NCI-H146 (cell line): ENCODE measurements at regions not wholly inside any gene's neighbourhood (a gene's known extent, or its start where the extent isn't known, plus 50 kb on each side); places are given as distances from the start of the nearest gene placed in this dataset.
"Not testable (repeated sequence)": the region's sequence is repeated elsewhere in the genome, so short reads cannot be mapped to it uniquely, and the experiment has no call there.

Source experiments
- DNase-seq: peaks from one replicate; lab custom pipeline; 2025; lab: John Stamatoyannopoulos, UW

DNA sequence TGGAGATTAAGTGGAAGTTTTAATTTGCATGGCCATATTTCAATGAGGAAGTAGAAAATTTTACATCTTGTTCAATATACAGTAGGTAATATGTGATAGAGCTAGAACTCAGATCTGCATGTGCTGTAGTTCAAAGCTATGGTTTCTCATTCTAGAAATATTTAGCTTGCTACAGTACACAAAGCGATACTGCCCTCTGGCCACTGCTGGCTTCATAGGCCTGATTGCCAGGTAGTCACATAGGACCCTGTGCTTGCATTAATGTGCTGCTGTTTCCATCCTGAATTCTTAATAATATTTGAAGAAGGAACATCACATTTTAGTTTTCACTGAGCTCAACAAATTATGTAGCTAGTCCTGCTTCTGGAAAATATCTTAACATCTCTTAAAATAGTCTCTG, 87.0 kb downstream of the PLSCR2 start:
- DNase-seq: no peak

DNA sequence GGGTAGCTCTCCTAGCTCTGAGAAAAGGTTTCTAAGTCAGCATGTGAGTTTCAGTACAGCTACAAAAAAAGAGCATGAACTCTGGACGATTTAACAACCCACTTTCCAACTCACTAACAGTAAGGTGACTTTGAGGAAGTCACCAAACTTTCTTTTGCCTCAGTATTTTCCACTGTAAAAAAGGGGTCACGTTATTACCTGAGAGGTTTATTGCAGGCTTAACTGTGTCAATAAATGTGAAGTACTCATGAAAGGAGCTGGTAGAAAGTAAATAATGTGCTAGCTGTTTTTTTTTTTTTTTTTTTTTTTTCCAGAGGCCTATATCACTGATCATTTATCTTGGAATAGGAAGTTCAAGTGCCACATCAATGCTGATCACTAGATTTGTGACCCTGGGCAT, 89.3 kb downstream of the PLSCR2 start:
- no peak for DNase-seq

DNA sequence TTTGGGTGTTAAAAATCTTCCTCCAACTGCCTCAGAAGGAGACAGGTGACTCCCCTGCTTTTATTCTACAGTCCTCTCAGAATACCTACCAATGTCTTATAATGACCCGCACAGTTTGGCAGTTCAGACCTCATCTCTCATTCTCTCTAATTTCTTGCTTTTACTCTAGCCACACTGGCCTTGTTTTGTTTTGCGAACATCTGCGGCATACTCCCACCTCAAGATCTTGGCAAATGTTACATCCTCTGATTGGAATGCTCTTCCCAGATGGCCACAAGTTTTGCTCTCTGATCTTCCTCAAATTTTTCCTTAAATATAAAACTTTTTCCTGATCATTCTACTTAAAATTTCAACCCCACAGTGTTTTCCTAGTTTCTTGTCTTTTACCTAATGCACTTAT, 94.1 kb downstream of the PLSCR2 start:
- no peak for DNase-seq

DNA sequence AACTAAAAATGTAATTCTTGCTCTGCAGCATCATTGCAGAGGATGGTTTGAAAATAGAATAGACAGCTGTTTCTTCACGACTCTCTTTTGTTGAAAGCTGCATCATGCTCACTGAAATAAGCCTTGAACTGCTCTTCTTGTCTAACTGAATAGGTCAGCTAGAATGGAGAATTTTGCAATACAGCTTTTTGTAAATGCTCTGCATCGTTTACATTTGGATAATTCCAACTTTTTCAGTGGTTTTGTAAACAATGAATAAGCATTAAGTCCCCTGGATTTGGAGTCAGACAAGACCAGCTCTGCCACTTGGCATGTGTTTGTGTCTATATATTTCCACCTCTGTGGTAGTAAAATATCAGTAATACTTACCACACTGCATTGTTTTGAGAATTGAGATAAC, 95.2 kb downstream of the PLSCR2 start:
- no peak for DNase-seq

DNA sequence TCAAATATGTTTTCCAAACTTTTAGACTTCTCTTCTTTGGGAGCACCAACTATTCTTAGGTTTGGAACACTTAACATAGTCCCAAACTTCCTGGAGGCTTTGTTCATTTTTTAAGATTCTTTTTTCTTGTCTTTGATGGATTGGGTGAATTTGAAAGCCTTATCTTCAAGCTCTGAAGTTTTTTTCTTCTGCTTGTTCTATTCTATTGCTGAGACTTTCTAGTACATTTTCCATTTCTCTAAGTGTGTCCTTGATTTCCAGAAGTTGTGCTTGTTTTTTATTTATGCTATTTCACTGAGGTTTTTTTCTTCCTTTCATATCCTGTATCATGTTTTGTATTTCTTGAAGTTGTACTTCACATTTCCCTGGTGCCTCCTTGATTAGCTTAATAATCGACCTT, 97.5 kb downstream of the PLSCR2 start:
- DNase-seq: no peak

DNA sequence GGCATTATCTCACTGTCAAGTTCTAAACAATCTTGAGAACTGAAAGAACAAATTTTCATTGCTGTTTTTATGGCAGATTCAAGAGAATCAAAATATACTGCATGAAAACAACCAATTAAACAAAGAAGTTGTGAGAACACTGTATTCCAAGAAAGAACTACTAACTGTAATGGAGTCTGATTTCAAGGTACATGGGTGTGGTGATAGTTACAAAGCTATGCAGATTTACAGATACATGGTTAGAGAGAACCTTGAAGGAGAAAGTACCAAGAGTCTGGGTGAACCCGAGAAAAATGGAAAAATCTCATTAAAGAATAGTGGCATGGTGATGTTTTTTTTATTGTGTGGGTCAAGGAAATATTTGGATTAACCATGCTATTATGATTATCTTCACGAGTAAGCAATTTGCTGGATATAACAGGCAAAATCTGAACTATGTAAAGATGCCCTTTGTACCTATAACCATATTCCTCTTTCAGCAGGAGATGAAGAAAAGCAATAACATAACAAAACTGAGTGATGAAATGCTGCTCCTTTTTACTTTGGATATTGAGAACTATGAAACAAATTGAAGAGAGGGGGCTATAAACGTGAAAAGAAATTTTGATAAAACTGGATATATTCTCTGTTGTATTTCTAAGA, 100.4 kb downstream of the PLSCR2 start:
- no peak for DNase-seq

DNA sequence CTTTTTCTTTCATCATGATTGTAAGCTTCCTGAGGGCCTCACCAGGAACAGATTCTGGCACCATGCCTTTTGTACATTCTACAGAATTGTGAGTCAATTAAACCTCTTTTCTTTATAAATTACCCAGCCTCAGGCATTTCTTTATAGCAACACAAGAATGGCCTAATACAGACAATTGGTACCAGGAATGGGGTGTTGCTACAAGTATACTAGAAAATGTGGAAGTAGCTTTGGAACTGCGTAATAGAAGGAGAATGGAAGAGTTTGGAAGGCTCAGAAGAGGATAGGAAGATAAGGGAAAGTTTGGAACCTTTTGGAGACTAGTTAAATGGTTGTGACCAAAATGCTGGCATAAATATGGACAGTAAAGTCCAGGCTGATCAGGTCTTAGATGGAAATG, 108.9 kb upstream of the PLSCR4 start:
- DNase-seq: no peak

GRCh38 chr3:146354421-146354820, 103.5 kb upstream of the PLSCR4 start:
- not testable (repeated sequence) for DNase-seq

GRCh38 chr3:146350852-146351251, 99.9 kb upstream of the PLSCR4 start:
- DNase-seq: no peak

DNA sequence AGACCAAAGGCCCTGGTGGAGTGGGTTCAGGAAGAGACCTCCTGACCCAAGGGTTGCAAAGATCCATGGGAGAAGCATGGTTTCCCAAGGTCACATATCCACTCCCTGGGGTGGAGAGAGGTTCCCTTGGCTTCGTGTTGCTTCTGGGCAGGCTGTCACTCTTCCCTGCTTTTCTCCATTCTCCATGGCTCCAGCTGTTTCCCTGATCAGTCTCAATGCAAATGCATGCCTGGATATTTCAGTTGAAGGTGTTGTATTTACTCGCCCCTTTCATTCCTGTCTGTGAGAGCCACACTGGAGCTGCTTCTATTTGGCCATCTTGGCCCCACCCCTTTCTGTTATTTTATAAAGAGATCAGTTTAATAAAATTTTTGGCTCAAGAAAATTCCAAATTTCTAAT, 95.0 kb upstream of the PLSCR4 start:
- DNase-seq: no peak

- no peak for DNase-seq
Measured at GRCh38 chr3:146343551-146343950, 92.6 kb upstream of the PLSCR4 start.

GRCh38 chr3:146342989-146343388, 92.1 kb upstream of the PLSCR4 start:
- no peak for DNase-seq

- DNase-seq: no peak
Measured at GRCh38 chr3:146339349-146339748, 88.4 kb upstream of the PLSCR4 start.

- no peak for DNase-seq
Measured at GRCh38 chr3:146337991-146338390, 87.1 kb upstream of the PLSCR4 start.

DNA sequence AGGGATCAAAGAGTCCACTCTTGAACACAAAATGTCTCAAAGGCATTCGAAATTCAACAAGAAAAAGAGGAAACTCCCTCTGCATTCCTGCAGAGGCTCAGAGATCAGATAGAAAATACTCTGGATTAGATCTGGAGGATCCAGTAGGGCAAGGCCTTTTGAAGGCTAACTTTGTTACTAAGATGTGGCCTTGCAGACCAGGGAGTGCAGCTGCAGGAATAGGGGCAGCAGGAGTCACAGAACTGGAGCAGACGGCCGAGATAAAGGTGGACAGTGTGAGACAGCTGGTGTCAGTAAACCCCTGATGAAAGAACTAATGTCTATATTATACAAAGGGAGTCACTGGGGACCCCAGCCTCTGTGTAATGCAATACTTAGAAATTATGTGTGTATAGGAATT, 84.5 kb upstream of the PLSCR4 start:
- DNase-seq: no peak

- DNase-seq: no peak
Measured at GRCh38 chr3:146334151-146334550, 83.2 kb upstream of the PLSCR4 start.

GRCh38 chr3:146331967-146332366, 81.1 kb upstream of the PLSCR4 start:
- DNase-seq: no peak

- peak; percentile 36 for DNase-seq
Measured at GRCh38 chr3:146326875-146327543, 76.1 kb upstream of the PLSCR4 start.

- DNase-seq: no peak
Measured at GRCh38 chr3:146325170-146325569, 74.3 kb upstream of the PLSCR4 start.

DNA sequence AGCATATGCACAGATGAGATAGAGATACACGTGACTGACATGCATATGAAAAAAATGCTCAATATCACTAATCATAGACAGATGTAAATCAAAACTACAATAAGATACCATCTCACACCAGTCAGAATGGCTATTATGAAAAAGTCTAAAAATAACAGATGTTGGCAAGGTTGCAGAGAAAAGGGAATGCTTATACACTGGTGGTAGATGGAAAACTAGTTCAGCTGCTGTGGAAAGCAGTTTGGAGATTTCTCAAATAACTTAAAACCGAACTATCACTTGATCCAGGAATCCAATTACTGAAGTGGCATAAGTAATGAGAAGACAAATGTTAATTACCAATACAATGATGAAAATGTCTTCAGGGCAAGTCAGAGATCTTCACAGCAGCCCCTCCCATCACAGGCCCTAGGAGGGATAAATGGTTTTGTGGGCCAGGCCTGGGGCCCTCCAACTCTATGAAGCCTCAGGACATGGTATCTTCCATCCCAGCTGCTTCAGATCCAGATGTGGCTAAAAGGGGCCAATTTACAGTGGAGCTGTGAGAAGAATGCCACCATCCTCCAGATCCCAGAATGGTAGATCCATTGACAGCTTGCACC, 71.4 kb upstream of the PLSCR4 start:
- DNase-seq: no peak

DNA sequence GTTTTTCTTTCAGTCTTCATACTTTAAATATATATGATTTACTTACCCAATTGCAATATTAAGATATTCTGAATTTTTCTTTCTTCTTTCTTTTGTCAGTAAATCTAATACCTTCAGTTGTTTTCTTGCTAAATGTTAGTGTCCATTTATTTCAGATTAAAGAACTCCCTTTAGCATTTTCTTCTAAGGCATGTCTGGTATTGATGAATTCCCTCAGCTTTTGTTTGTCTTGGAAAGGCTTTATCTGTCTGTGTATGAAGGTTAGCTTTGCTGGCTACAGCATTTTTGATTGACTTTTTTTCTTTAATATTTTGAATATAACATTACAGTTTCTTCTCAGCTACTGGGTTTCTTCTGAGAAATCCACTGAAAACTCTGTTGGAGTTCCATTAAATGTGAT, 64.0 kb upstream of the PLSCR4 start:
- DNase-seq: no peak

DNA sequence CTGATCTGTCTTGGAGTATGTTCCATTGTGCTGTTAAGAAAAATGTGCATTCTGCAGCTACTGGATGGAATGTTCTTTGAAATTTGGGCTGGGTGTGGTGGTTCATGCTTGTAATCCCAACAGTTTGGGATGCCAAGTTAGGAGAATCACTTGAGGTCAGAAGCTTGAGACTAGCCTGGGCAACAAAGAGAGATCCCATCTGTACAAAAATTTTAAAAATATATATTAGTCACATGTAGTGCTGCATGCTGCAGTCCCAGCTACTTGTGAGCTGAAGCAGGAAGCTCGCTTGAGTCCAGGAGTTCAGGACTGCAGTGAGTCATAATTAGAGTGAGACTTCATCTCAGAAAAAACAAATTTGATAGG, 62.8 kb upstream of the PLSCR4 start:
- DNase-seq: no peak

GRCh38 chr3:146313031-146313745, 62.3 kb upstream of the PLSCR4 start:
- no peak for DNase-seq
